ENCODE measurements at regions not wholly inside any gene's neighbourhood (a gene's known extent, or its start where the extent isn't known, plus 50 kb on each side); places are given as distances from the start of the nearest gene placed in this dataset.

DNA sequence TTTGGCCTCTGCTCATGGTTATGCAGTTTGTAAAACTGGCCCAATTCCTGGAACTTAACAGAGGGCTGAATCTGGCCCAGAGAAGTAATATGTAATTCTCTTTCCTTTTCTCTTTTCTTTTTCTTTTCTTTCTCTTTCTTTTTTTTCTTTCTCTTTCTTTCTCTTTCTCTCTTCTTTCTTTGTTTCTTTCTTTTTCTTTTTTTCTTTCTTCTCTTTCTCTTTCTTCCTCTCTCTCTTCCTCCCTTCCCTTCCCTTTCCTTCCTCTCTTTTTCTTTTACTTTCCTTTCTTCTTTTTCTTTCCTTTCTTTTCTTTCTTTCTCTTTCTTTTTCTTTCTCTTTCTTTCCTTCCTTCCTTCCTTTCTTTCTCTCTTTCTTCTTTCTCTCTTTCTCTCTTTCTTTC lies 88.8 kb upstream of the SLITRK5 start:
- TF ChIP-seq EZH2phosphoT487 (IDR thresholded peaks at IDR 0.05; ENCODE audit: borderline replicate concordance, low read depth, low read length) (no peak), CTCF (conservative IDR thresholded peaks at IDR 0.05; ENCODE audit: low read length) (no peak)
